GM12891 (cell line): ENCODE measurements at regions not wholly inside any gene's neighbourhood (a gene's known extent, or its start where the extent isn't known, plus 50 kb on each side); places are given as distances from the start of the nearest gene placed in this dataset.

Source experiments
- POLR2A ChIP-seq: IDR thresholded peaks from 2 replicates; pipeline ENCODE4 v1.6.1; 2011; ENCODE audit warnings: low read depth, low read length, control low read depth
- POLR2AphosphoS5 ChIP-seq: IDR thresholded peaks from 2 replicates; pipeline ENCODE4 v1.6.1; 2011; ENCODE audit warnings: low read depth, low read length, control low read depth

GRCh38 chr2:19846567-19846966 lies 55.2 kb downstream of the TTC32 start:
- TF ChIP-seq POLR2A: no peak
- TF ChIP-seq POLR2AphosphoS5: no peak
